Mesendoderm (in vitro differentiated cells): ENCODE measurements at regions not wholly inside any gene's neighbourhood (a gene's known extent, or its start where the extent isn't known, plus 50 kb on each side); places are given as distances from the start of the nearest gene placed in this dataset.

Experiments
- DNase-seq: peaks from one replicate; pipeline ENCODE4 v3.0.0; 2013
- H2AK5ac ChIP-seq: 2 replicates; pipeline ENCODE4 v1.6.1; 2013; ENCODE audit warnings: low read length, inconsistent platforms
- H2BK120ac ChIP-seq: 2 replicates; pipeline ENCODE4 v1.6.1; 2013; ENCODE audit warnings: low read depth, mild to moderate bottlenecking, low read length, moderate library complexity, mixed read lengths
- H2BK15ac ChIP-seq: replicated peaks from 2 replicates; pipeline ENCODE4 v1.6.1; 2013; ENCODE audit warnings: low read depth, mild to moderate bottlenecking, moderate library complexity
- H2BK5ac ChIP-seq: 2 replicates; pipeline ENCODE4 v1.6.1; 2013; ENCODE audit warnings: low read length, inconsistent platforms
- H3K18ac ChIP-seq: 2 replicates; pipeline ENCODE4 v1.6.1; 2013; ENCODE audit warnings: mild to moderate bottlenecking, low read length, mixed read lengths
- H3K23ac ChIP-seq: one replicate; pipeline ENCODE4 v1.6.1; 2013; ENCODE audit warnings: low read length
- H3K27ac ChIP-seq: 2 replicates; pipeline ENCODE4 v1.5.1; 2013; ENCODE audit warnings: low read depth, mild to moderate bottlenecking, inconsistent platforms, low read length, moderate library complexity
- H3K27me3 ChIP-seq: 2 replicates; pipeline ENCODE4 v1.6.1; 2013; ENCODE audit warnings: low read length, control low read depth, mild to moderate bottlenecking, inconsistent platforms; ENCODE audit not compliant: insufficient read depth, poor library complexity
- H3K36me3 ChIP-seq: 2 replicates; pipeline ENCODE4 v1.6.1; 2013; ENCODE audit warnings: low read length, inconsistent platforms; ENCODE audit not compliant: control insufficient read depth, insufficient read depth
- H3K4ac ChIP-seq: one replicate; pipeline ENCODE4 v1.6.1; 2013; ENCODE audit warnings: low read depth, mild to moderate bottlenecking, low read length, moderate library complexity
- H3K4me1 ChIP-seq: 2 replicates; pipeline ENCODE4 v1.6.1; 2013; ENCODE audit warnings: low read depth, low read length, inconsistent platforms; ENCODE audit not compliant: control insufficient read depth
- H3K4me2 ChIP-seq: 2 replicates; pipeline ENCODE4 v1.6.1; 2013; ENCODE audit warnings: low read length
- H3K4me3 ChIP-seq: 2 replicates; pipeline ENCODE4 v1.5.1; 2013; ENCODE audit warnings: mild to moderate bottlenecking, low read length
- H3K56ac ChIP-seq: one replicate; pipeline ENCODE4 v1.6.1; 2013; ENCODE audit warnings: low read length
- H3K79me1 ChIP-seq: 2 replicates; pipeline ENCODE4 v1.6.1; 2013; ENCODE audit warnings: low read length, inconsistent platforms
- H3K79me2 ChIP-seq: 2 replicates; pipeline ENCODE4 v1.6.1; 2013; ENCODE audit warnings: mild to moderate bottlenecking, low read length; ENCODE audit not compliant: control insufficient read depth, insufficient read depth
- H3K9ac ChIP-seq: 2 replicates; pipeline ENCODE4 v1.6.1; 2013; ENCODE audit warnings: low read length, inconsistent platforms
- H4K5ac ChIP-seq: one replicate; pipeline ENCODE4 v1.6.1; 2013; ENCODE audit warnings: low read length
- H4K8ac ChIP-seq: one replicate; pipeline ENCODE4 v1.6.1; 2013; ENCODE audit warnings: low read depth, mild to moderate bottlenecking, control low read depth, low read length, moderate library complexity
- WGBS: extraction: QIAGEN DNeasy Blood & Tissue Kit; methylation state at CpG from one replicate; pipeline ENCODE4 v1.1.7; 2013; ENCODE audit warnings: low lambda C conversion rate, missing lambda C conversion rate; ENCODE audit not compliant: insufficient coverage; ENCODE audit errors: extremely low coverage; 5-methylcytosine and 5-hydroxymethylcytosine counted together

DNA sequence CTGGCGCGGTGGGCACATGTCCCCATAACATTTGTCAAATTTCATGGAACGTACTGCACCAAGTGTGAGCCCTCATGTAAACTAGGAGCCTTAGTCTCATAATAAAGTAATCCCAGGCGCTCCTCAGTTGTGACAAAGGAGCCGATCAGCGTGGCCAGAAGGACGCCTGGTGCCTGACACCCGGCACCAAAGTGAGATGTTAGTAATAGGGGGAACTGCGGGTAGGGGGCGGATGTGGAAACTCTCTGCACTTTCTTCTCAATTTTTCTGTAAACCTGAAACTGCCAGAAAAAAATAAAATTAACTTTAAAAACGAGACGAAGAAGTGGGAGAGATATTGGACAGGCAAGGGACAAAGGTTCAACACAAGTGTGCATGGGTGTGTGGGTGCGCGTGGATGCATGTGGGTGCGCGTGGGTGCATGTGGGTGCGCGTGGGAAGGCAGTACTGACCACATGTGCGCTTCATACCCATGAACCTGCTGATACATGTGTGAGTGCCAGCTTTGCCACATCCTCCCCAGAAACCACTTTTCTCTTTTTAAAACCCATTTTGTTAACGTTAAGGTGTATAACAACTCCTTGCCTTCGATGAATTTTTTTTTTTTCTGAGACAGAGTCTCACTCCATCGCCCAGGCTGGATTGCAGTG is 55.4 kb upstream of the LINC01488 start:
- Histone ChIP-seq H3K4me1 (no peaks in the 10 kb centered on the region), H3K79me1 (no peaks in the 10 kb centered on the region), H3K56ac (no peak overlapping the region), H3K23ac (no peak overlapping the region), H2BK120ac (no peak overlapping the region), H3K36me3 (no peaks in the 10 kb centered on the region), H3K4ac (no peak overlapping the region), H3K27me3 (no peaks in the 10 kb centered on the region), H2BK15ac (no peak overlapping the region), H3K79me2 (no peaks in the 10 kb centered on the region), H3K27ac (no peak overlapping the region), H2AK5ac (no peak overlapping the region), H3K18ac (no peak overlapping the region), H2BK5ac (no peak overlapping the region), H3K4me3 (no peak overlapping the region), H4K5ac (no peak overlapping the region), H3K4me2 (no peak overlapping the region), H3K9ac (no peak overlapping the region), H4K8ac (no peak overlapping the region)
- no peak for DNase-seq
- WGBS: no CpG with 5 or more reads among the region's 22 CpGs

DNA sequence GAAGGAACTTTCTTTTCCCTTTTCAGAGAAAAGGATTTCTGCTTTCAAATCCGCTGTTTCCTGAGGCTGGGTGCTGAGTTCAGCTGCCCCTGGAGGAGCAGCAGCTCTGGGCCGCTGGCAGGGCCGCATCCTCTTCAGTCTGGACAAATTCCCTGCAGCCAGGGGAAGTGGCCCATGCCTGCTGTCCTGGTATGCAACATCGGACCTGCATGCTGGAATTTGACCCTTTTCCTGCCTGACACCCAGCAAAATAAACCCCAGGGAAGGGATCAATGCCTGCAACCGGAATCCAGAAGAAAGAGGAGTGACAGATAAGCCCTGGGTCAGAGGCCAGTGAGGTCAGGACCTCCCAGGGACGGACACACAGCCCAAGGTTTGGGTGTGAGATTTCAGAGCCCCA is 54.1 kb upstream of the LINC01488 start:
- H2BK120ac ChIP-seq: no peak overlapping the region
- H3K79me2 ChIP-seq: no peaks in the 10 kb centered on the region
- H2AK5ac ChIP-seq: no peak overlapping the region
- no peak overlapping the region for H3K56ac ChIP-seq
- no peak overlapping the region for H2BK15ac ChIP-seq
- no peak overlapping the region for H2BK5ac ChIP-seq
- no peaks in the 10 kb centered on the region for H3K36me3 ChIP-seq
- H3K27ac ChIP-seq: no peak overlapping the region
- WGBS: no CpG with 5 or more reads among the region's 6 CpGs
- H3K9ac ChIP-seq: no peak overlapping the region
- H4K8ac ChIP-seq: no peak overlapping the region
- H3K18ac ChIP-seq: no peak overlapping the region
- no peaks in the 10 kb centered on the region for H3K79me1 ChIP-seq
- H3K23ac ChIP-seq: no peak overlapping the region
- no peak overlapping the region for H3K4me2 ChIP-seq
- H3K4me3 ChIP-seq: no peak overlapping the region
- no peaks in the 10 kb centered on the region for H3K27me3 ChIP-seq
- no peak overlapping the region for H4K5ac ChIP-seq
- no peak overlapping the region for H3K4ac ChIP-seq
- H3K4me1 ChIP-seq: no peaks in the 10 kb centered on the region
- peak; percentile 36 for DNase-seq

DNA sequence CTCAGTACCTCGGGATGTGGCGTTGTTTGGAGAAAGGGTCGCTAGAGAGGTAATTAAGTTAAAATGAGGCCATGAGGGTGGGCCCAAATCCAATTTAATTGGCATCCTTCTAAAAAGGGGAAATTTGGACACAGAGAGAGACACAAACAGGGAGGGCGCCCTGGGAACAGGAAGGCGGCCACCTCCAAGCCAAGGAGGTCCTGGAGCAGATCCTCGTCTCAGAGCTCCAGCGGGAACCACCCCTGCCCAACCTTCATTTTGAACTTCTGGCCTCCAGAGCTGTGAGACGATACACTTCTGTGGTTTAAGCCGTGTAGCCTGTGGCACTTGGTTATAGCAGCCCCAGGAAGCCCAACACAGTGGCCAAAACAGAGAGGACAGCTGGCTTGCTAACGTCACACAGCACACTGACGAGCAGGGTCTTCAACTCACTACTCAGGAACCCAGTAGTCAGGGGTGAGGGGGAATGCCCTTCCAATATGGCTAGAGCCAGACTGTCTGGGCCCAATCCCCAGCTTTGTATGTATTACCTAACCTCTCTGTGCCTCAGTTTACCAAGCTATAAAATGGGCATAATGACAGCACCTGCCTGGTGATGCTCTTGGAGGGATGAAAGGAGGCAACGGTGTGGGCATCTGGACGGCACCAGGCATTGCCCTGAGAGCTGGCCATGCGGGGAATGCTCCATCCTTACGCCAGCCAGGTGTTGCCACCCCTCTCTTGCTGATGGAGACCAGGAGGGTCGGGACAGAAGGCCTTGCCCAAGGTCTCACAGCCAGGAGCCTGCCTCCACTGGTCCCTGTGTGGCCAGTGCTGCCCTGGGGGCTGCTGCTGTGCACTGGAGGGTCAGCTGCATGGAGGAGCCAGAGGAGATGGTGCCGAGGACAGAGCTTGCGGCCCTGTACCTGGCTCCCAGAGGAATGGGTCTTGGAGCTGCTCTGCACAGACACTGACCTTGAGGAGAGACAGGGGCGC is 53.3 kb upstream of the LINC01488 start:
- no peaks in the 10 kb centered on the region for H3K79me1 ChIP-seq
- no peak overlapping the region for H2BK15ac ChIP-seq
- DNase-seq: no peak
- H2BK5ac ChIP-seq: no peak overlapping the region
- no peak overlapping the region for H3K4ac ChIP-seq
- H3K23ac ChIP-seq: no peak overlapping the region
- H3K56ac ChIP-seq: no peak overlapping the region
- H3K4me2 ChIP-seq: no peak overlapping the region
- no peak overlapping the region for H2AK5ac ChIP-seq
- no peak overlapping the region for H3K4me3 ChIP-seq
- no peaks in the 10 kb centered on the region for H3K36me3 ChIP-seq
- no peak overlapping the region for H3K27ac ChIP-seq
- H3K18ac ChIP-seq: no peak overlapping the region
- no peaks in the 10 kb centered on the region for H3K79me2 ChIP-seq
- no peaks in the 10 kb centered on the region for H3K4me1 ChIP-seq
- no peaks in the 10 kb centered on the region for H3K27me3 ChIP-seq
- no peak overlapping the region for H3K9ac ChIP-seq
- H4K5ac ChIP-seq: no peak overlapping the region
- H4K8ac ChIP-seq: no peak overlapping the region
- WGBS: no CpG with 5 or more reads among the region's 19 CpGs
- no peak overlapping the region for H2BK120ac ChIP-seq

DNA sequence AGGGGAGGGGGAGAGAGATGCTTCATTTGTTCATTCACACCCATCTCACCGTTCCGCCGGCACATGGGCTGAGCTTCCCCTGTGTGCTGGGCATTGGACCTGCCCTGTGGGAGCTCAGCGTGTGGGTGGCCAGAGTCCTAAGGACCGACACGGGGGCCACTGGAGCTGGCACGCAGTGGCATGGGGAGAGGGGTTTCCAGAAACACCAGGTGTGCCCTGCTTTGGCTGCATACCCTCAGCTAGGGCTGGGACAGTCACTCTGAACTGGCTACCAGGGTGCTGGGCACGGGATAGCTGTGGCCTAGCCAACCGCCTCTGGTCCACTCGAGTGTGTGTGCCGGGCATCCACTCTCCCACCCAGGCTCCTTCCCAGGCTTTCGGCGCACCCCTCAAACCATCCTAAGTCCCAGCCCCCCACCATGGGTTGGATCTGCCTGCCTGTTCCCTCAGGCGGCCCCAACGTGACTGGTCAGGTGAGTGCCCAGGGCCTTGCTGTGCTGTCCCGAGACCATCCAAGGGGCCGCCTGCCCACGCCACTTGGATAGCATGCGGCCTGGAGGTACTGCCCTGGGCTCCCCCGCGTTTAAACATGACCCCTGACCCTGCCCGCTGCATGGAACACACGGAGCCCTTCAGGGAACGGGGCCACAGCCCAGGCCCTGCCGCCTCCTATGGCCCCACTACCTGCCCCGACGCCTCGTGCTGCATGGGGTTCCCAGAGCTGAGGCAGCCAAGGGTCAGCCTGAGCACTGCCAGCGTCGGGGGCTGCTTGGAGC is 51.6 kb upstream of the LINC01488 start:
- no peak overlapping the region for H3K23ac ChIP-seq
- no peak overlapping the region for H3K4me2 ChIP-seq
- H4K8ac ChIP-seq: no peak overlapping the region
- WGBS: no CpG with 5 or more reads among the region's 30 CpGs
- no peaks in the 10 kb centered on the region for H3K27me3 ChIP-seq
- H3K4me1 ChIP-seq: peaks cover 5% of the 10 kb centered on the region
- H3K4ac ChIP-seq: no peak overlapping the region
- no peaks in the 10 kb centered on the region for H3K36me3 ChIP-seq
- no peak overlapping the region for H2BK15ac ChIP-seq
- H3K27ac ChIP-seq: no peak overlapping the region
- no peak overlapping the region for H2BK120ac ChIP-seq
- H3K56ac ChIP-seq: no peak overlapping the region
- H3K79me2 ChIP-seq: no peaks in the 10 kb centered on the region
- no peak overlapping the region for H2BK5ac ChIP-seq
- H3K79me1 ChIP-seq: no peaks in the 10 kb centered on the region
- H3K4me3 ChIP-seq: no peak overlapping the region
- no peak for DNase-seq
- H3K18ac ChIP-seq: no peak overlapping the region
- no peak overlapping the region for H4K5ac ChIP-seq
- no peak overlapping the region for H2AK5ac ChIP-seq
- H3K9ac ChIP-seq: no peak overlapping the region

DNA sequence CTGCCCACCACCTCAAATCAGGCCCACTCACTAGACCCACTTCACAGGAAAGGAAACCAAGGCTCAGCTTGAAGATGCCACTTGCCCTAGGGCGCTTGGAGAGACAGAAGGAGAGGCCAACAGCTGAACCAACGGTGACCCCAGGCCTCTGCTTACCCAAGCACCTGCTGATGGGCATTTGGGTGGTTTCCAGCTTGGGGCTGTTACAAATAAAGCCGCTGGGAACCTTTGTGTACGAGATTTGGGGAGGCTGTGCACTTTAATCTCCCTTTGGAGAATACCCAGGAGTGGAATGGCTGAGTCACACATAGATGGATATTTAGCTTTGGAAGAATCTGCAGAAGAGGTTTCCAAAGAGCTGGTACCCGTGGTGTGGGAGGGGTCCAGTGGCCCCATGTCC is 50.9 kb upstream of the LINC01488 start:
- no peak overlapping the region for H4K8ac ChIP-seq
- H2BK5ac ChIP-seq: no peak overlapping the region
- no peak overlapping the region for H2BK120ac ChIP-seq
- H4K5ac ChIP-seq: no peak overlapping the region
- H2BK15ac ChIP-seq: no peak overlapping the region
- no peak overlapping the region for H3K9ac ChIP-seq
- no peak overlapping the region for H3K18ac ChIP-seq
- DNase-seq: no peak
- H3K4me1 ChIP-seq: peaks cover 10% of the 10 kb centered on the region
- H3K4me3 ChIP-seq: no peak overlapping the region
- no peak overlapping the region for H3K4ac ChIP-seq
- H3K56ac ChIP-seq: no peak overlapping the region
- no peak overlapping the region for H2AK5ac ChIP-seq
- H3K4me2 ChIP-seq: no peak overlapping the region
- H3K27me3 ChIP-seq: no peaks in the 10 kb centered on the region
- H3K79me2 ChIP-seq: no peaks in the 10 kb centered on the region
- no peak overlapping the region for H3K27ac ChIP-seq
- H3K79me1 ChIP-seq: no peaks in the 10 kb centered on the region
- H3K23ac ChIP-seq: no peak overlapping the region
- no peaks in the 10 kb centered on the region for H3K36me3 ChIP-seq
- no CpG with 5 or more reads among the region's 5 CpGs for WGBS
